ENCODE measurements at regions not wholly inside any gene's neighbourhood (a gene's known extent, or its start where the extent isn't known, plus 50 kb on each side); places are given as distances from the start of the nearest gene placed in this dataset.
"Not testable (repeated sequence)": the region's sequence is repeated elsewhere in the genome, so short reads cannot be mapped to it uniquely, and the experiment has no call there.

DNA sequence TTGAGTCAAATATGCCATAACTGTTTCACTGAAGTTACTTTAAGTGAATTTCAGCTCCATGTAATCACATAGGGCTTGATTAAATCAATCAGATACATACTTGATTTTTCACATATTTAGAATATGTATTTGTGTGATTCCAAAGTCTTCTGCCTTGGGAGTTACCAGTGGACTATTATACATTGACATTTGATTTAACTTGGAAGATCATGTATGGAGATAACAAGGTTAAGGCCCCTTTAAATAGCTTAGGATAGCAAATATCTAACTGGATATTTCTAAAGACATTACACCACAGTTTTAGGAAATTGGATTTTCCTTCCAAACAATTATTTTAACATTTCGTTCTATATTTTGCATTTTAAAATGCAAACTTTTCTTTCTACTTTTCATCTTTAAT, 405.0 kb downstream of the RAP2B start:
- in situ Hi-C loops (cut with HindIII; ENCODE audit: low sequenced_read_pairs): no loop called here
- no peak for DNase-seq (ENCODE audit: low read depth)
- TF ChIP-seq, protein P1, sequence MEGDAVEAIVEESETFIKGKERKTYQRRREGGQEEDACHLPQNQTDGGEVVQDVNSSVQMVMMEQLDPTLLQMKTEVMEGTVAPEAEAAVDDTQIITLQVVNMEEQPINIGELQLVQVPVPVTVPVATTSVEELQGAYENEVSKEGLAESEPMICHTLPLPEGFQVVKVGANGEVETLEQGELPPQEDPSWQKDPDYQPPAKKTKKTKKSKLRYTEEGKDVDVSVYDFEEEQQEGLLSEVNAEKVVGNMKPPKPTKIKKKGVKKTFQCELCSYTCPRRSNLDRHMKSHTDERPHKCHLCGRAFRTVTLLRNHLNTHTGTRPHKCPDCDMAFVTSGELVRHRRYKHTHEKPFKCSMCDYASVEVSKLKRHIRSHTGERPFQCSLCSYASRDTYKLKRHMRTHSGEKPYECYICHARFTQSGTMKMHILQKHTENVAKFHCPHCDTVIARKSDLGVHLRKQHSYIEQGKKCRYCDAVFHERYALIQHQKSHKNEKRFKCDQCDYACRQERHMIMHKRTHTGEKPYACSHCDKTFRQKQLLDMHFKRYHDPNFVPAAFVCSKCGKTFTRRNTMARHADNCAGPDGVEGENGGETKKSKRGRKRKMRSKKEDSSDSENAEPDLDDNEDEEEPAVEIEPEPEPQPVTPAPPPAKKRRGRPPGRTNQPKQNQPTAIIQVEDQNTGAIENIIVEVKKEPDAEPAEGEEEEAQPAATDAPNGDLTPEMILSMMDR (IDR thresholded peaks at IDR 0.05; ENCODE audit: low read depth, low read length, missing control alignments): no peak
- no peak overlapping the region for H3K4me3 ChIP-seq (ENCODE audit: low read depth, low read length)

- TF ChIP-seq, protein P1 (IDR thresholded peaks at IDR 0.05; ENCODE audit: low read depth, low read length, missing control alignments): no peak
- DNase-seq (ENCODE audit: low read depth): no peak
- H3K4me3 ChIP-seq (ENCODE audit: low read depth, low read length): no peak overlapping the region
- in situ Hi-C loops (cut with HindIII; ENCODE audit: low sequenced_read_pairs): no loop called here
Measured at GRCh38 chr3:153567556-153567955, 405.5 kb downstream of the RAP2B start.

DNA sequence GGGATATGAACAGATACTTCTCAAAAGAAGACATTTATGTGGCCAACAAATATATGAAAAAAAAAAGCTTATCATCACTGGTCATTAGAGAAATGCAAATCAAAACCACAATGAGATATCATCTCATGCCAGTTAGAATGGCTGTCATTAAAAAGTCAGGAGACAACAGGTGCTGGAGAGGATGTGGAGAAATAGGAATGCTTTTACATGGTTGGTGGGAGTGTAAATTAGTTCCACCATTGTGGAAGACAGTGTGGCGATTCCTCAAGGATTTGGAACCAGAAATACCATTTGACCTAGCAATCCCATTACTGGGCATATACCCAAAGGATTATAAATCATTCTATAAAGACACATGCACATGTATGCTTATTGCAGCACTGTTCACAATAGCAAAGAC, 408.5 kb downstream of the RAP2B start:
- in situ Hi-C loops (cut with HindIII; ENCODE audit: low sequenced_read_pairs); DNase-seq (ENCODE audit: low read depth); H3K4me3 ChIP-seq (ENCODE audit: low read depth, low read length): not testable (repeated sequence)

DNA sequence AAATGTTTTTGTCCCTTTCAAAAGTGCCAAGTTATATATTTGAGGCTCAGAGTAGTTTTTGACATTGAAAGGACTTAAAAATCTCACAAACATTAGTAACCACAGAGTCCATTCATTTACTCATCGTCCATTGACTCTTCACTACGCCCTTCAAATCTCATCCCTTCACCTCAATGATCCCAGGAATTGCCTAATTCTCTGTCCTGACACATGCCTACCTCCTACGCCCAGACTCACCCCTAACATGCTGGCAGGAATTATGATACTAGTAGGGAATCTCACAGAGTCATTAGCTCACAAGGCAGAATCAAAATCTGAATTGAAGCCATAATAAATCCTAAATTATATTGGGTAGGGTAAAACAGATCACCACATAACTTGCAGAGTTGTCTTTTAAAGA, 410.1 kb downstream of the RAP2B start:
- DNase-seq (ENCODE audit: low read depth): no peak
- in situ Hi-C loops (cut with HindIII; ENCODE audit: low sequenced_read_pairs): no loop called here
- TF ChIP-seq, protein P1 (IDR thresholded peaks at IDR 0.05; ENCODE audit: low read depth, low read length, missing control alignments): no peak
- H3K4me3 ChIP-seq (ENCODE audit: low read depth, low read length): no peak overlapping the region

DNA sequence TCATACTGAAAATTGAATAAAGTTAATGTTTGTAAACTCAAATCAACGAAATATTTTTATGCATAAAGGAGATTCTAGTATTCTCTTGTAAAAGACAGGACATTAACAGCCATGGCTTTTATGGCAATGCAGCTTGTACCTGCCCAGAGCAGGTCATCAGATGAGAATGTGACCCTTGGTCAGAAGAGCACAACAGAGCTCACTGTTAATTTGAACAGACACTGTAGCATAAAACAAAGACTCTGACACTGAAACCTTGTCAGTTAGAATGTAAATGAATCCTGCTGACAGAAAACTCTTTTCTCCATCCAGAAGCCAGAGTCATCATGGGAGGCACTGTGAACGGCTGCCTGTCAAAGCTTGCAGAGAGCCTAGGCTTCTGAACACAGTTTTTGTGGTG, 410.6 kb downstream of the RAP2B start:
- H3K4me3 ChIP-seq (ENCODE audit: low read depth, low read length): no peak overlapping the region
- TF ChIP-seq, protein P1 (IDR thresholded peaks at IDR 0.05; ENCODE audit: low read depth, low read length, missing control alignments): no peak
- DNase-seq (ENCODE audit: low read depth): no peak
- in situ Hi-C loops (cut with HindIII; ENCODE audit: low sequenced_read_pairs): no loop called here

GRCh38 chr3:153573481-153573880, 411.5 kb downstream of the RAP2B start:
- in situ Hi-C loops (cut with HindIII; ENCODE audit: low sequenced_read_pairs): no loop called here
- H3K4me3 ChIP-seq (ENCODE audit: low read depth, low read length): no peak overlapping the region
- no peak for DNase-seq (ENCODE audit: low read depth)
- TF ChIP-seq, protein P1 (IDR thresholded peaks at IDR 0.05; ENCODE audit: low read depth, low read length, missing control alignments): no peak

- in situ Hi-C loops (cut with HindIII; ENCODE audit: low sequenced_read_pairs): no loop called here
Measured at GRCh38 chr3:153574445-153574844, 412.4 kb downstream of the RAP2B start.

More at GRCh38 chr3:153574445-153574844, 412.4 kb downstream of the RAP2B start:
- TF ChIP-seq, protein P1 (IDR thresholded peaks at IDR 0.05; ENCODE audit: low read depth, low read length, missing control alignments): no peak
- peak; percentile 9 for DNase-seq (ENCODE audit: low read depth)
- no peak overlapping the region for H3K4me3 ChIP-seq (ENCODE audit: low read depth, low read length)

Measured in astrocyte of the cerebellum (primary cell).